ENCODE measurements at regions not wholly inside any gene's neighbourhood (a gene's known extent, or its start where the extent isn't known, plus 50 kb on each side); places are given as distances from the start of the nearest gene placed in this dataset.

DNA sequence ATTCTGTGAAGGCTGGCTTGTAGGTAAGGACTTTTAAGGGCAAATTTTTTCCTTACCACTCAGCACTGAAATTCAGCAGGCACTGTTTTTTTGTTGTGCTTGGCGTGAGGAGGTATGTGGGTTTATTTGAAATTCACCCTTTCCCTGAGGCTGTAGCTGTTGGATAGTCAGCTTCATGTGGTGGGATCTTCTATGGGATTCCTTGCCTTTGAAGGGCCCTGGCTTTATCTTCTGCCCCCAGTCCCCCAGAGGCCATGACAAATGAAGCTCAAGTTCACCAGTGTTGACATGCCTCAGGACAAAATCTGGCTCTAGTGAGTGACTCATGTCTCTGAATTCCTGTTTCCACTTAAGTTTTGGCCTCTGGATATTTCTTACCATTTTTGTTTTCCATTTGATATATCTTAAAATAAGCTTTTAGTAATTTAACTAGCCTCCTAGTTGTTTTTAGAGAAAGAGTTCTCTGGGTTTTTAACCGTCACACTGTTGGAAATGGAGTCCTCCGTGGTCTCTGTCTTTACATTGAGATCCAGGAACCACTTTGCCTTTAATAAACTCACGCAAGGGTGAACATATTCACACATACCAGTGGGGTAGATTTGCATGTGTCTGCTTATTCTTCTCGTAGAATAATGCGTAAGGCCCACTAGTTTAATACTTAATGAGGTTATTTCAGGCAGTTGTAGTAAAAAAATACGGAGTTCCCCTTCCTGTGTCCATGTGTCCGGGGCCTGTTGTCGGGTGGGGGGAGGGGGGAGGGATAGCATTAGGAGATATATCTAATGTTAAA lies 211.1 kb upstream of the FAM98A start:
- ChIA-PET CTCF (no interaction called here), POLR2A (no interaction called here)

DNA sequence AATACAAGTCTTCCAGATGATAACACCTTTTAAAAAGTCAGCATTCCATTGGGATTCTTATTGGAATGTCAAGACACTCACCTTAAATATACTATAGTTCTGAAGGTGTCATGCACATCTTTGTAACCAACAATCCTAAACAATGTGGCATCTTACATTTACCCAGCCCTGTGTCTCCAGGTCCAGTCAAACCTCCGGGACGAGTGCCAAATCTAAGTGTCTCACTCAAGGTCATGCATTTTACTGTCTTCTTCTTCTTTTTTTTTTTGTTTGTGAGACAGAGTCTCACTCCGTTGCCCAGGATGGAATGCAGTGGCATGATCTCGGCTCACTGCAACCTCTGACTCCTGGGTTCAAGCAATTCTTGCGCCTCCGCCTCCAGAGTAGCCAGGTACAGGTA lies 206.9 kb upstream of the FAM98A start:
- CTCF ChIA-PET: no interaction called here
- POLR2A ChIA-PET: no interaction called here

DNA sequence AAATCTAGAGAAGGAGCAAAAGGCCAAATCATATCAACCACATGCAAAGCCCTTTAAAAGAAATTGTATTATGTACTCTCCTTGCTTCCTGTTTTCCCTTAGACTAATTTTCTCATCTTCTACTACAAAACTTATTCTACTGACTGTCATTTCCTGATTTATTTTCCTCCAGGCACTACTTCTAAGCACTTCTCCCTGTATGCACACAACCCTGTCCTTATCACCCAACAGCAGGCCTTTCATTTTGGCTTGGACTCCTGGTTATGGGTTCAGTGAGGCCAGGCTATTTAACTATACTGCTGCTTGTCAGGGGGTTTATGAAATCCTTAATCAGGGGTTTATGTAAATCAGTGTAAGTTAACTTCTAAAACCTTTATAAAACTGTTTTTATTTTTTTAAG lies 205.1 kb upstream of the FAM98A start:
- POLR2A ChIA-PET: no interaction called here

DNA sequence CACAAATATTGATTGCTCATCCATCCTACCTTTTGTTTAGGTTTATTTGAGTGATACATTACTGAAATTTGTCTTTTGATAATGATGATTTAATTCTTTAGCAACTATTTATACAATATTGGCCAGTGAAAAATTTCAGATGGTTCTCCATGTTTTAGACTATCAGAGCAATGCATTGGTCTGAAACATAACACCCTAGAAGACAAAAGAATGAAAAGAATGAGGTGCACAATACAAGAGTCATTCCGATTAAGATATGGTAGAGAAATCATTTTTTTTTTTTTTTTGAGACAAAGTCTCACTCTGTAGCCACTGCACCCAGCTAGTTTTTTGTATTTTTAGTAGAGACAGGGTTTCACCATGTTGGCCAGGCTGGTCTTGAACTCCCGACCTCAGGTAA lies 197.4 kb upstream of the FAM98A start:
- POLR2A ChIA-PET: no interaction called here

More for the DNA sequence above, 205.1 kb upstream of the FAM98A start:
- CTCF ChIA-PET: no interaction called here

DNA sequence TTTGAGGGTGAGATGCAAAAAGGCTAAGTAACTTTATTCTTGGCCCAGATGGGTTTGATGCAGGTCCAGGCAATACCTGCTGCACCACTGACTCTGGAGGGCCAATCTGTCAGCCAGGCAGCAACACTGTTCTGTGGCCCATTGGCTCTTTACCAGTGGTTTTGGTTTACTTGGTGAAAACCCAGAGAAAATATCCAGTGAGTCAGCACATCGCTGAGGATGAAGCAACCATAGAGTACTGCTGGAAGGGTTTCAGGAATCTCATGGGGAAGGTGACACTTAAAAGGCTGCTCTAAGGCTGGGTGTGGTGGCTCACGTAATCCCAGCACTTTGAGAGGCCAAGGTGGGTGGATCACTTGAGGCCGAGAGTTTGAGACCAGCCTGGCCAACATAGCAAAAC lies 192.5 kb upstream of the FAM98A start:
- POLR2A ChIA-PET: no interaction called here
- CTCF ChIA-PET: no interaction called here

More for the DNA sequence above, 197.4 kb upstream of the FAM98A start:
- CTCF ChIA-PET: no interaction called here

DNA sequence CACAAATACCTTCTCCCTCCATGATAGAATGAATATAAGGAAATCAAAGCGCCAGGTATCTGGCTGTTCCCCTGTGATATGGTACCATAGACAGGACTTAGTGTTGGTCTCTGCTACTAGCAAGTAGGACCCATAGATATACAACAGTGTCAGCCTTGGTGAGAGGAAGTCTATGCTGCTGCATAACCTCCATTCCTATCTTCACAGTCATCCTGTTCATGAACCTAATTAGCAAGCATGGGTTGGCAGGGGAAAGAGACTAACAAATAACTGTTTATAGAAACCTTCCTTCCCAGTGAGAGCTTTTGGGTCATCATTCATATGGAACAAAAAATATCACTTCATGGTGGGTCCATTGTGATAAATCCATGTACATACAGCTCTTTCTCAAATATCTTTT lies 188.9 kb upstream of the FAM98A start:
- POLR2A ChIA-PET: no interaction called here

DNA sequence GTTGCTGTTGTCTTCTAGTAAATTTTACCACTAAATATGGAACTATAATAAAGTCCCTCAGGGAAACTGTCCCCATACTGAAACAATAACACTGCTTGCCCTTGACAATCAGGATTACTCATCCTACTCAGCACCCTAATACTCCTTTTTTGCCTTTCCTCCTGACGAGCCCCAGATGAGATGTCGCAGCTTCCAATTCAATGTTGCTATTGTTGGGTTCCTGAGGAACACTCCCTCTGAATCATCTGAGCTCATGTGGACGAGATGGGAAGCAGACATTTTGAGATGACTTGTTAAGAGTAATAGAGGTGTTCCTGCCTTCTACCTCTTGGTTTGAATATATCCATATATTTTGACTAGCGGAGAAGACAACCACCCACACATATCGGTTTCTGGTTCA lies 187.8 kb upstream of the FAM98A start:
- POLR2A ChIA-PET: no interaction called here
- CTCF ChIA-PET: no interaction called here

More for the DNA sequence above, 188.9 kb upstream of the FAM98A start:
- CTCF ChIA-PET: no interaction called here

DNA sequence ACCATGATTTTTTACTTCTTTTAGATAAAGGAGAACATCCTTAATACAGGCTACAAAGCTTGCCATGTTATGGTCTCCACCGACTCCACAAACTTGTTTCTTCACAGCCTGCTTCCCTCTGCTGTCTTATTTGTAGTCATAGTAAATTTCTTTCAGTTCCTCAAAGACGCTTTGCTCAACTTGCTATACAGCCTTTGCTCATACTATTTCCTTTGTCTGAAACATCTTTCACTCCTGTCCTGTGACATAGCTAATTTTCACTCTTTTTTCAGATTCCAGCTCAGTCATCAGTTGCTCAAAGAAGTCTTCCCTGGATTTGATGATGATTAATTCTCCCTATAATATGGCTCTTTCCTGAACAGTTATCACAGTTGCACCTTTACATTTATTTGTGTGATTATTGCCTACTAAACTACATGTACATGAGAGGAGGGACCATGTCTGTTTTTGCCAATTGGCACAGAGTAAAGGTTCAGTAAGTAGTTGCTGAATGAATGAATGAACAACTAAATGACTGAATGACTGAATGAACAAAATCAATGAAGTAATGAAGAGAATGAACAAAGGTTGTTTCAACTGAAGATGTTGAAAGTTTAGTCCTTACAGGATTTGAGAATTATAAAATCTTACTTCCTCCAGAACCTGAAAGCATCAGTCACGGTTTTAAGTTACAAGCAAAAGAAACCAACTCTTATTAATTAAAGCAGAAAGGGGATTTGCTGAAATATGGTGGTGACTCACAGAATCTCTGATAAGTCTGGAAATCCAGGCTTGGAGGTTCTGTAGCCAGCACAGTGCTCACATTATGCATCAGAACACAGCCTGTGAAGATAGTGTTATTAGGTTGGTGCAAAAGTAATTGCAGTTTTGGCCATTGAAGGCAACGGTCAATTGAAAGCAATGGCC lies 186.4 kb upstream of the FAM98A start:
- CTCF ChIA-PET: no interaction called here
- POLR2A ChIA-PET: no interaction called here

DNA sequence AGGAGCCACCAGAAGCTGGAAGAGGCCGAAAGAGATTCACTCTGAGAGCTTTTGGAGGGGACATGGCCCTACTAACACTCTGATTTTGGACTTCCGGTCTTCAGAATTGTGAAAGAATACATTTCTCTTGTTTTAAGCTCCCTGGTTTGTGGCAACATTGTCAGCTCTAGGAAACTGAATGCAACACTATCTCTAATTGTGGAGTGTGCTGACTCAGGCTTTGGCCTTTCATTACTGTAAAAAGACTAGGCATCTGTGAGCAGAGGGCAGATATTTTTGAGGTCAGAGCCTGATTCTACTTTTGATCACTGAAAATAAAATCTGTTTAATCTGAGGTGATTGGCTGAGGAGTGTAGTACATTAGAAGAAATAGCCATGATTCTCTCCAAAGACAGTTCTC lies 185.4 kb upstream of the FAM98A start:
- ChIA-PET CTCF (no interaction called here), POLR2A (no interaction called here)

DNA sequence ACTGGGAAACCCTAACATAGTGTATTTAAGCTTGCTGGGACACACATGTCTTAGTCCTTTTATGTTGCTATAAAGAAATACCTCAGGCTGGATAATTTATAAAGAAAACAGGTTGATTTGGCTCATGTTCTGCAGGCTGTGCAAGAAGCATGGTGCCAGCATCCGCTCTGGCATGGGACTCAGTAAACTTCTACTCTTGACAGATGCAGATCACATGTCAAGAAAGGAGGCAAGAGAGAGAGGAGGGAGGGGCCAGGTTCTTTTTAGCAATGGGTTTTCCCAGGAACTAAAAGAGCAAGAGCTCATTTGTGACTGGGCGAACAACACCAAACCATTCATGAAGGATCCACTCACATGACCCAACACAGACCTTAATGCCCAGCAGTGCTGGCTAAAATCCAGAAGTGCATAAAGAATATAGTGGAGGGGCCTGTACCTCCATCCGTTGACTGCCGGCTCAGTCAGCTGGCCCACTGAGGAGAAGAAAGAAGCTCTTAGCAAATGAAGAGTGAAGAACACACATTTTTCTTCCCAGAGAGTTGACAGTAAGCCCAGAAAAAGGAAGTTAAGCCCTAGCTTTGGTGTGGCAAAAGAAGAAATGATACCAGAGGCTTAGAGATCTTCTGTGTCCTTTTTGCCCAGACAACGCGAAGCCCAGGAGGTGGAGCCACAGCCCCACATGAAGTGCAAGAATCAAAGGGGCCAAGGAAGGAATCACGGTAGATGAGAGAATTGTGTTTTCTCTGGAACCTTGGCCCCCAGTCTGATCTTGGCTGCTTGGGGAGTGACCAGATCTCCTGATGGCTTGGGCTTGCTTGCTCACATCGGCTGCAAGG lies 183.5 kb upstream of the FAM98A start:
- ChIA-PET POLR2A (no interaction called here), CTCF (no interaction called here)

DNA sequence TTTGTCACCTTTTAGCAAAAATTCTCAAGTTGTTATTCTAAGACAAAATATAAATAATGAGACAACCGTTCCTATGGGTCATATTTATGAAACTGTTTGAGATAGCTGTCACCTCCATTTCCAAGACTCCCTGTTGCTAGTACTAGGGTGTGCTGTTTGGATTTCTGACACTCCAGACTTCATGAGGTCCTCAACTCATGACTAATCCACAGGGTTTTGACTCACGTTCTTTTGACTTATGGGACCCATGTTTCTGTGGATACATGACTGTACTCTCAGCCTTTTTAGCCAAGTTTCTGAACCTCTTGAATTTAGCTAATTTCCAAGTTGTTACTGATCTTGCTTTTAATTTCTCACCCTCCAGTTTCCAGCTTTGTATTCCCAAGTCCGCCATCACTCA lies 178.7 kb upstream of the FAM98A start:
- ChIA-PET POLR2A (no interaction called here), CTCF (interaction anchor here (0.8 kb wide), 1 partner anchor 110 kb away, joined by 3 read pairs; no protein-coding TSS in a partner anchor)

DNA sequence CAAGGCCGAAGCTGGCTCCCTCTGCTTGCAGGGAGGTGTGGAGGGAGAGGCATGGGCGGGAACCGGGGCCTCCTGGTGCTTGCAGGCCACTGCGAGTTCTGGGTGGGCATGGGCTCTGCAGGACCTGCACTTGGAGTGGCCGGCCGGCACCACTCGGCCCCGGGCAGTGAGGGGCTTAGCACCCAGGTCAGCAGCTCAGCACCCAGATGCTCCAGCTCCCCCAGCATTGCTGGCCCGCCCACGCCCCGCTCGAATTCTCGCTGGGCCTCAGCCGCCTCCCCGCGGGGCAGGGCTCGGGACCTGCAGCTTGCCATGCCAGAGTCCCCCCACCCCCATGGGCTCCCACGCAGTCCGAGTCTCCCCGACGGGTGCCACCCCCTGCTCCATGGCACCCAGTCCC lies 176.2 kb upstream of the FAM98A start:
- ChIA-PET CTCF (no interaction called here), POLR2A (no interaction called here)

DNA sequence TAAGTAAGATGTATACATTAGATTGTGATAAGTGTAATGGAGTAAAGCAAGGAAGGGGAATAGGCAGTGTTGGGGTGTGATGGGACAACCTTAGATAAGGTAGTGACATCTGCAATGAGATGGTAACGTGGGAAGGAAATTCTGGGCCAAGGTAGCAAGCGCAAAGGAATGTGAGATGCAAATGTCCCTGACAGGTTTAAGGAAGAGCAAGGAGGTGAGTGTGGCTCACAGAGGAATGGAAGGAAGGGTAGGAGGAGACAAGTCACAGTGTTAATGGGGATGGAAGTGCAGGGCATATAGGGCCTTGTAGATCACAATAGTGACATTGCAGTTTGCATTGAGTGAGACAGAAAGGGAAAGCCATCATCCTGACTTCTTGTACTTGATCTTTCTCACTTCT lies 170.9 kb upstream of the FAM98A start:
- POLR2A ChIA-PET: no interaction called here
- CTCF ChIA-PET: no interaction called here

DNA sequence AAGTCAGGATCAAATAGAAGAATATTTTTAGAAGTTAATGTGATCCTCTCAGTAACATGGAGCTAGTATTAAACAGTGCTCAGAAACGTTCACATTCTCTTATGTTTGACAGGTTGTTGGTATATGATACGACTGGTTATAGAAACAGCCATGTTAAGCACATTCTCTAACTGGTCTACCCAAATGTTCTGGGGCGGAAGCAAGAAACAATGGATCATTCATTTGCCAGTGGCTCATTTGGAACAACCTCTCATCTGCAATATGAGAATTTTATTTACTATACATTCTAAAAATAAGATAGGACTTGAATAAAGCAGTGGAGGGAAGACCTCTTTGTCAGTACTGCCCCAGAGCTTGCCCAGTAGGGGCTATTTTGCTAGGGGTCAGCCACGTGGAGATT lies 167.1 kb upstream of the FAM98A start:
- CTCF ChIA-PET: no interaction called here

DNA sequence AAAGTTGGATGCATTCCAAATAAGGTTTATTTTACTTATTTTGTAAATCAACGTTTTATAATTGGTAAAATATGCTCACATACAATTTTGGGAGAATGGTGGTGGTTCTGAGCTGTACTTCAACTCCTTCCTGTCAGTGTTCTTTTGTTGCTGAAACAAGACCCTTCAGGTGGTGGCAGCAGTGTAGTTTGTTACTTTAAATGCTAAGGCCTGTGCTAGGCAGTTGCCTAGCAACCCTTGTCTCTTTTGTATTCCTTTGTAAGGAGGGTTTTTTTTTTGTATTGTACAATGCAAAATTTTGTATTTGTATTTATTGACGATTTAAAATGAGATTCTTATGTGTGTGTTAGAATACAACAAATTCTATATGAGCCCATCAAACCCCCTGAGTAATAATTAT lies 166.0 kb upstream of the FAM98A start:
- CTCF ChIA-PET: no interaction called here

More for the DNA sequence above, 167.1 kb upstream of the FAM98A start:
- POLR2A ChIA-PET: no interaction called here

DNA sequence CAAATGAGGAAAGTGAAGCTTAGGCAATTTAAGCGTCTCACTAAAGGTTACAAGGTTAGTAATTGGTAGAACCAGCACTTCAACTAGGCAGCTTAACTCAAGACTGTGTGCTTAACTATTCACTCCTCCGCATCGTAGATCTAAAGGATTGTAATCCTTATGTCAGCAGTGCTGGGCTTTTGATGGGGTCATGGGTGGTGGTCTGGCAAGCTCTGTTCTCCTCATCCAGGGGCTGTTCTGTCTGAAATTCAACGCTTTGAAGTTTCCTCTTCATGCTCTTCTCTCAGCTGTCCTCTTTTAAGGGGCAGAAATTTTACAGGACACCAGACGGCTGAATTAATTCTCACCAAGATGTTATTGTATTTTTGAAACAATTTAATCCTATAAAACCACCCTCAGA lies 165.5 kb upstream of the FAM98A start:
- ChIA-PET POLR2A (no interaction called here), CTCF (no interaction called here)

More for the DNA sequence above, 166.0 kb upstream of the FAM98A start:
- POLR2A ChIA-PET: no interaction called here

DNA sequence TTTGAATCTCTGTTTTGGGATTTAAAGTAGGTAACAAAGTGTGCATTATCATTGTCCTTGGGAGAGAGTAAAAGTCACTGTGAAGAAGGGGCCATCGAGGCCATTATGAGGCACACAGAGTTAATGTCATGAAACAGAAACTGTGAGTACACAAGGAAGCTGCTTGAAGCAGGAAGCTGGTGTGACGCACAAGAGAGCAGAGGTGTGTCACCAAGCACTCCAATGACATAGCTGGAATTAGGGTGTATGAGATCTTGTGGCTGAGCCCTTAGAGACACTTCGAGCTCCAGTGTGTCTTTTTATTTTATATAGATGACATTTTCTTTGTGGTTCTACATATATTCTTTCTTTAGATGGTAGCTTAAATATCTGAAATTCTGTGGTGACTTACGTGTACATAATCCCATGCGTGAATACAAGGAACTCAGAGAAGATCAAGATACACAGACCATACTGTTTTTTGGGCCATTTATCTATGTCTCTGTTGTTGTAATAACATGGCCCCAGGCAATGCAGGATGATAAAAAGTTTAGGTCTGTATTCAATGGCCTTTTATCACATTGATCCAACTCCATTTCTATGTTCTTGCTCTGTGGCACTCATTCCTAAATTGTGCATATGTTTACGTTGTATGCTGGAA lies 164.7 kb upstream of the FAM98A start:
- POLR2A ChIA-PET: no interaction called here
- CTCF ChIA-PET: no interaction called here

DNA sequence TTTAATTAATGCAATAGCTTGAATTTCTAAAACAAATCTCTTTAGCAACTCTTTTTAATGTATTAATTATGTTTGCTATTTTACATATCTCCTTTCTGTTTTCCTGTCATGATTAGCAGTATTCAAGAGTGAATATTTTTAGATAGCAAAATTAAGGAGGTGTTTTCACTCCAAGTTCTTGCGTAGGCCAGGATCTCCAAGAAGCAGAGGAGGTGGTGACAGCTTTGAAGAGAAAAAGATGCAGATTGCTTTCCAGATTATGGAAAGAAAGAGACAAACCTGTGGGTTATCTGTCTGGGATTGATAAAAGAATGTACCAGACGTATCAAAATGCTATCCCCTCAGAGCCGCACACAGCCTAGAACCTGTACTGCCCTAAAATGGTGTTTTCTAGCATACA lies 163.5 kb upstream of the FAM98A start:
- ChIA-PET CTCF (no interaction called here), POLR2A (no interaction called here)

DNA sequence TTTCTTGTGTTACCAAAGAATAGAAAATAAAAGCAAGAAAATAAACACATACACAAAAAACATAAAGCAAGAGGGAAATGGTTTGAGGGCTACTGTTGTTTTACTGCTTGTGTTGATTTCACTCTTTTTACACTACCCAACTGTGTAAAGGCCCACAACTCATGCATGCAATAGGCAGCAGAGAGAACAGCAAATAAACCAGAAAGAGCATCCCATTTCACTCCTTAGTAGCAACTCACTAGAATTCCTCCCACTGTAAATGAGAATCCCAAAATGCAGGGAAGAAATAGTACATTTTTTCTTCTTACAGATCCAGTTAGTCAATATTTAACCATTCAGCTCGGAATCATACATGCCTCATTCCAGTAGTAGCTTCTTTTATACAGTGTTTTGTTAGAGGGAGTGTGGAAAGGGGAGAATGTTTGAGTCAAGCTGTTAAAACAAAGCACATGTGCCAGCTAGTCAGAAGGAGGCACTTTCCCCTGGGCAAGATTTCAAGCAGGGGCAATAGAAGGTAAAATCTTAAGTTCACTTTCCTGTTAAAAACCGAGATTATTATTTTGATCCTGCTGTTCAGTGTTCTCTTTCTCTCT lies 147.2 kb upstream of the FAM98A start:
- CTCF ChIA-PET: no interaction called here
- POLR2A ChIA-PET: no interaction called here

DNA sequence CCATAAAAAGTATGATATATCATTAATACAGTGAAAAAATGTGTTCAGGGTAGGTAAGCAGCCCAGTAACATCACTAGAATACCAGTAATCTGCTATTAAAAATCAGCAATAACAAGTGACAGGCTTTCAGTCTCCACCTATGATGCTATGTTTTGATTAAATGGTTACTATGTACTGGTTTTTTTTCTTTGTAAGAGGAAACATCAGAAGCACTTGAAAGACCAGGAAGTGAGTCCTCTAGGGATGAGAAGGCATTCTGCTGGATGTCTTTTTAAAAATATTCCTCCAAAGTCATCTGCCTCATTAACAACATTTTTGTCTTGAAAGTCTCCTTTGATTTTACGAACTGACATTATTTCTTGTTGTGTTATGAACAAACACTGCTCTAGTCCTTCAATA lies 136.0 kb upstream of the FAM98A start:
- POLR2A ChIA-PET: no interaction called here

More for the DNA sequence above, 136.0 kb upstream of the FAM98A start:
- CTCF ChIA-PET: no interaction called here
